ENCODE measurements at regions not wholly inside any gene's neighbourhood (a gene's known extent, or its start where the extent isn't known, plus 50 kb on each side); places are given as distances from the start of the nearest gene placed in this dataset.

GRCh38 chr15:47503876-47504275, 213.4 kb upstream of the SEMA6D start:
- no peak for DNase-seq

GRCh38 chr15:47504624-47505256, 212.6 kb upstream of the SEMA6D start:
- no peak for DNase-seq

DNA sequence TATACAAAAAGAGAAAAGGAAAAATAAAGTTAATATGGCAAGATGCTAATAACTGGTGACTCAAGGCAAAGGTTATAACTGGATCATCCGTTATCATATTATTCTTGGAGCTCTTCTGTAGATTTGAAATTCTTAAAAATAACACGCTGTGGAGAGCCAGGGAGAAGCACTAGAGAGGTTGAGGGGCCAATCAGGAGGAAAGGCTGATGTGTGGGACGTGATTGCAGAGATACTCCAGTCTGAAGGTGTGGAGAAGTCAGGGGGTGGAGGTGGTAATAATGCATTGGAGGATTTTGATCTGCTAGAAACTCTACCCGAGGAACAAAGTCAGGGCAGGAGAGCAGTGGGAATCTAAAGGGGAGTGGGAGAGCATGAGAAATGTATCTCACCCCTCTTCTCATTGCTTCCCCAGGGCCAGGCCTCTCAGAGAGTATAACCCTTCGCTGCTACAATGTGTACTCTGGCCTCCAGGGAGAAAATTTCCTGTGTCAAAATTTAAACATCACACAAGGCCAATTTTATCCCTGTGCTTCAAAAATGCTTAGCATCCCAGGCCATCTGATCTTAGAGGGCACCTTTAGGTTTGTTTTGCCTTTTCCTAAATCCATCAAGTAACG, 211.5 kb upstream of the SEMA6D start:
- no peak for DNase-seq

DNA sequence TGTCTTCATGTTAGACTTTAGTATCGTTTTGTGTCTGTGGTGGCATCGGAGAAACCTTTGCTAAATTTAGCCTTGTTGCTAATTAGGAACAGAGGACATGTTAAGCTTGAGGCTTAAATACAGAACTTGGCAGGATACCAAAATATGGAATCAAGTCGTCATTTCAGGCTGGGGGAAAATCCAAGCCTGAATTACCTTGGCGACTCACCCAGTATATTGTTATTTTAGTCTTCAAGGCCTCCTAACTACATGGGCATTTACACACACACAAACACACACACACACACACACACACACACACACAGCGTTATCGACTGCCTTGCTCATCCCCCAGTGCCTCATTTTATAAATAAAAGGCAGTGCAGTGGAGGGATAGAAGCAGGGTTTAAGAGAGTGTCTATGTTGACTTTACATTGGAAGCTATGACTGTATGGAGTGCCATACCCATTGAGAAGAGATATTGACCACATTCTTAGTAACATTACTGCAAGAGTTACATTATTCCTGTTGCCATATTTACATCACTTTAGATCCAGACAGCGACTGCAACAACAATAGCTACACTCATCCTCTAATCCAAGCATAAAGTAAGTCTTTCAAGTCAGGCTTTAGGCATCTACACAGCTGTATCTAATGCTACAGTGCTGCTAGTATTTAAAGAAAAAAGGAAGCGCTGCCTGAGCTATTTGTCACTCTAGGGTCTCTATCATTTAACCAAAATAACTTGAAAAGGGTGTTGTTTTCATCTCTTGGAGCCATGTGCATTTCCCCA, 210.8 kb upstream of the SEMA6D start:
- DNase-seq: no peak

GRCh38 chr15:47507221-47507985, 209.9 kb upstream of the SEMA6D start:
- no peak for DNase-seq

DNA sequence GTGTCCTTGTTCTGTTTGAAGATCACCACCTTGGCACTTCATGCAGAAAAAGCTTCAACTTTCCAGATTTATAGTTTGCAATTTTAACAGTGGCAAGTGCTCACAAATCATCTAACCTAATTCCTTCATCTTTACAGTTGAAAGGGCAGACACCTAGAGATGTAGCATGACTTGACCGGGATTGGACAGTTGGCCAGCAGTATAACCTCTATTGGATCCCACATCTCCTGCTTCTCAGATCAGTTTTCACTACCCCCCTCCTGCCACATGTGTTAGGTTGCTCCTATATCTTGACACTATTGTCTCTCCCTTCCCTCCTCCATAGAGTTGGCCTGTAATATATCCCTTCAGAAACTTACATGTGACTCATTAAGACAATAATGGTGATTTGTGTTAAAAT, 206.0 kb upstream of the SEMA6D start:
- no peak for DNase-seq

DNA sequence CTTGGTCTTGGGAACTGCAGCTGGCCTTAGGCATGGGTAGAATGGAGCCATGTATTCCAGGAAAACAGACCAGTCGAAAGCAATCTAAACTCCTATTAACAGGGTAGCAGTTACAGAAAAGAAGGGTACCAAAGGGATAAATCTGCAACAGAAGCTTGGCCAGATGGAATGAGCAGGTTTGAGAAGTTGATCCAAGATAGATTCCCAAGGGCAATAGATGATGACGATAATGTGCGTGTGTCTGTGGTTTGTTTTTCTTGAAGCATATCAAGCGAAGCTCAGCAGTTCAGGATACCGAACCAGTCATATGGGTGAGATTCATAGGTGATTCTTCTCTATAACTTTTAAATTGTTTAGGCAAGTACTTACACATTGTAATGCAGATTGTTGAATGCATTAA, 203.8 kb upstream of the SEMA6D start:
- no peak for DNase-seq

DNA sequence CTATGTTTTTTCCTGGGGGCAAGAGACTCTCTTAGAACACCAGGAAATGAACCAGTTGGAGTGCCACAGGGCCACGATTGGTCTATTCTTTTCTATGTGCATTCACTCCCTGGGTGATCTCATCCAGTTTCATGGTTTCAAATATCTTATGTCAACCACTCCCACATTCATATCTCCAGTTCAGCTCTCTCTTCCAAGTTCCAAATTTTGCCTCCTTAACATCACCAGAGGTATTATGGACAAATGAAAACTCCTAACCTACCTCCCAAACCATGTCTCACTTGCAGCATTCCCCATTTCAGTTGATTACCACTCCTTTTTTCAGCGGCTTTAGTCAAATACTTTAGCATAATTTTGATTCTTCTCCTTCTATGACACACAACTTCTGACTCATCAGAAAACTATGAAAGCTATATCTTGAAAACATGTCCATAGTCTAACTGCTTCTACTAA, 203.1 kb upstream of the SEMA6D start:
- DNase-seq: no peak

DNA sequence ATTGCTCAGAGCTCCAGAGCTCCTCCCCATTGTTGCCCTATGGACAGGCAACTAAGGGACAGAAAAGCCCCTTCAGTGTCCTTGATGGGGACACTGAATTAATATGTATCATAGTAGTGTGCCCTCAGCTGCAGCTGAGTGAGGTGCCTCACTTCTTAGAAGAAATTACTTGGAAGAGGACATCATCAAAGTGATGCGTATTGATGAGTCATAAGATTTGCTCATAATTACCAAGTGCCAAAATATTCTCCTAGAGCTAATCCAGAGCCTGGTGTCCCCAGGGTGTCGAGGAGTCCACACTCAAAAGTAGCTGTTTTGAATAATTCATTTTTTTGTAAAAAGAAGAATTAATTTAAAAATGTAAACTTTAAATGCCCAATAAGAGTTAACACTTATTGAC, 200.7 kb upstream of the SEMA6D start:
- DNase-seq: no peak

- no peak for DNase-seq
Observed at GRCh38 chr15:47516972-47517371, 200.3 kb upstream of the SEMA6D start.

DNA sequence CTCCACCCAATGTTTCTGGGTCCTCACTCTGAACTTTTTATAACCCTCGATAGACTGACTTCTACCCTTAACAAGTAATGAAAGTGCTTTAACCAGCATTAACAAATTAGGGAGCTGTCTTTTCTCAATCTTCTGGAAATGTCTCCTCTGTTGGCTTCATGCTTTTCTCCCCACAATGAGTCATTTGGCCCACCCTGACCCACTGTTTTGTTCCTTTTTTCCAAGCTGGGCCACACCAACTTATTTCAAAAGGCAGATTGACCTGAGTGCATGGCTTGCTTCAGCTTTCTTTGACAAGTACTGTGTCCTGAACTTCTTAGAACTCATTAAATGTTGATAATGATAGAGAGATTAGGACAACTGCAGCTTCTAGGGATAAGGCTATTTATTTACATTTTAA, 199.6 kb upstream of the SEMA6D start:
- no peak for DNase-seq

GRCh38 chr15:47523681-47524475, 193.4 kb upstream of the SEMA6D start:
- no peak for DNase-seq

DNA sequence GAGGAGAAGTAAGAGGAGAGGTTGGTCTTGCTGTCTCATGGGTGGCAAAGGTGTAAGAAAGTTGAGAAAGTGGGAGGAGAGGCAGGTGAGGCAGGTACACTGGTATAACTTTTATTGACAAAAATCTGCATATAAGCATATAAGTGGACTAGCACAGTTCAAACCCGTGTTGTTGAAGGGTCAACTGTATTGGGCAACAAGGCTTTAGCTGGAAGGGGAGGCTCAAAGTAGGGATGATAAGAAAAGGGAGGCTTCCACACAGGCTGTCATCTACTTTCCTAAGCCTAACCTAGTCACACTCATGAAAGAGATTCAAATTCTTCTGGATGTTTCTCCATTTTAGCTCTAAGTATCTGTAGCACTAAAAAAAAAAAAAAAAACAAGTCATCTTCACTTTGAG, 188.1 kb upstream of the SEMA6D start:
- DNase-seq: no peak

DNA sequence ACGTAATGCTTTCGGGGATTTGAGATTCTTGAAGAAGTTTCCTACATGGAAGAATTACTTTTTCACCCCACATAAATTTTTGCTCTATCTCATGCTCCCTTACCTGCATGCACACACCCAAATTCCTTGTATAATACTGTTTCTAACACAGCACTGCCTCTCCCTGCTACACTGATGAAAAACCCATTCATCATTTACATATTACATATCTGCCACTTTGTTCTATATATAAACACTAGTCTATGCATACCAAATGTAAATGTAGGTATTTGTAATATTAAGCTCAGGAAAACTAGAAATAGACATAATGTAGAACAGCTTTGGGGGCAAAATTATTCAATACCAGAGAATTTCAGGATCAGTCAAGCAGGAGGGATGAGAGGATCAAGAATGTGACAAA, 182.6 kb upstream of the SEMA6D start:
- no peak for DNase-seq

- DNase-seq: no peak
Observed at GRCh38 chr15:47541562-47541961, 175.7 kb upstream of the SEMA6D start.

DNA sequence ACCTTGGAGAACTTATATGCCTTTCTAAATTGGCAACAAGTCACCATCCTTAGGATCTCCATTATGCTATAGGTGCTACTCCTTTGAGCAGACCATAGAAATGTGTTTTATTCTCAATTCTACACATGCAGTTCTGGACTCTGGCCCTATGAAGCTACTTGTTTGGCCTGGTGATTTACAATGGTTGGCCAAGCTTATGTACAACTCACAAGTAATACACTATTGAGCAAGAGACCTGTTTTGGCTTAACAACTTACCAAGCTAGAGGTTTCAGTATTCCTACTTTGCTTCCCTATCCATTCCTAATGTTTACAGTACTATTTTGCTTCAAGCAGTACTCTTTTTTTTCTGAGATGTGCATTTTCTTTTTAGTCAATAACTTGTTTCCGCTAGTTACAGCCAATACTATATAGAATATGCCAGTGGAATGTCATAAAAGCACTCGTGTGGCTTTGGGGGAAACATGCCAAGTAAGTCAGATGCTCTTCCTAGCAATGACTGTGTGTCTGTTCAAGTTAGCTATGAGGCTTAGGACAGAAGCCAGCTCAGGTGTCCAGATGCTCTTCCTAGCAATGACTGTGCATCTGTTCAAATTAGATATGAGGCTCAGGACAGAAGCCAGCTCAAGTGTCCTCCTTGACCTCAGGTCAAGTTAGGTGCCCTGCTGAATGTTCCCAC, 174.9 kb upstream of the SEMA6D start:
- DNase-seq: no peak

- no peak for DNase-seq
Observed at GRCh38 chr15:47548231-47548630, 169.1 kb upstream of the SEMA6D start.

DNA sequence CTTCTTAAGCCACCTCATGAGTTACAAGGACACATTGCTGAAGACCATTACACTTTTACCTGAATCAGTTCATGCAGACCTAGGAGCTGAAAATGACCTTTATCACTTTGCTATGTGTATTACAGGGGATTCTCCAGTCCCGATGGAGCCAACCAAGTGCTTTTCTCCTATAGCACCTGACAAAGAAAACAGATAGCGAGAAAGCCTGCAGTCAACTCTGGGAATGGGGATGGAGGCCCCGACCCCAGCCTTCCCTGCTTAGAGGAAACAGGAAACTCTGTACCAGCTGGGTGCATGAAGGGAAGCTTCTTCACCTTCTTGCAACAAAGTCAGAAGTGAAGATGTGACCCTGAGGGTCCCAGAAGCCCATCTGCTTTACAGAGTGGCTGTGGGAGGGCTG, 168.3 kb upstream of the SEMA6D start:
- no peak for DNase-seq

- DNase-seq: no peak
Observed at GRCh38 chr15:47551079-47551478, 166.2 kb upstream of the SEMA6D start.

DNA sequence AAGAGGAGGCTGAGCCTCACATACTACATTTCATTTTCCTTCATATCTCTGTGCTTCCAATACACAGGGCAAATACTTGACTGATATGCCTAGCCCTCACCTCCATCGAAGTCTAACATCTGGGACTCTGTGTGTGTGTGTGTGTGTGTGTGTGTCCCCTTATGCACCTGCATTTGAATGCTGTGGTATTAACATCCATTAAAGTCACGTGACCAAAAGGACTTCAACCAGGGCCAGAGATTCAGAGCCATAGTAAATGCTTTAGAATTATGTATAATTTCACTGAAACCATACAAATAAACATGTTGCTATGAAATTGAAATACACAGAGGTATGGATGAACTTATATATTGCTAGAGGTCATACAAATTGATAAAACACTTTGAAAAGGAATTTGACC, 165.8 kb upstream of the SEMA6D start:
- DNase-seq: no peak

DNA sequence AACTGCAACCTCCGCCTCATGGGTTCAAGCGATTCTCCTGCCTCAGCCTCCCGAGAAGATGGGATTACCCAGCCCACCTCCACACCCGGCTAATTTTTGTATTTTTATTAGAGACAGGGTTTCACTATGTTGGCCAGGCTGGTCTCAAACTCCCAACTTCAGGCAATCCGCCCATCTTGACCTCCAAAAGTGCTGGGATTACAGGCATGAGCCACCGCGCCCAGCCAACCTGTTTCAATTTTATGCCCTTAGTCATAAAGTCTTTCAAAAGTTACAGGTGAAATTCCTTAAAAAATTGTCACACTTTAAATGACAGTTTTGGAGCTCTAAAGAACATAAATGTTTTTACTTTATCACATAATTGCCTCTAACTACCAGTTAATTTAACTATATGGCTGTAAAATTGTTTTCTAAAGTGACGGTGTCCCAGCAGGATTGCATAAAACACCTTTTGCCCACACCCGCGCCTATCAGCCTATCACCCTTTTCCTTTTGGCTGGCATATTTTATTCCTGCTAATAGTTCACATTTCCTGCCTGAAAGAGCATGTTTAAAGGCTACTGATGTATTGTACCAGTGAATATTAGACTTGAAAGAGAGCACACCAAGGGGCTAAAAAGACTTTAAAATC, 164.2 kb upstream of the SEMA6D start:
- DNase-seq: no peak

- DNase-seq: no peak
Observed at GRCh38 chr15:47553947-47554346, 163.4 kb upstream of the SEMA6D start.
